SK-N-SH (cell line): ENCODE measurements at regions not wholly inside any gene's neighbourhood (a gene's known extent, or its start where the extent isn't known, plus 50 kb on each side); places are given as distances from the start of the nearest gene placed in this dataset.

ENCODE experiments used
- CTCF ChIA-PET: fragments of 300-600, 350-600 bp; formaldehyde crosslinking; extraction: SDS; loops from one replicate; lab custom pipeline; 2021; lab: Yijun Ruan, JAX
- POLR2A ChIA-PET: fragments of 350-600 bp; sonication (Branson Sonifier 250); formaldehyde crosslinking; extraction: SDS; loops from one replicate; lab custom pipeline; 2020; ENCODE audit warnings: antibody characterized with exemption, inconsistent platforms; lab: Yijun Ruan, JAX
- DNase-seq: peaks from one replicate; pipeline ENCODE4 v3.0.0; 2012
- H2AFZ ChIP-seq: fragments of 200-600 bp; sonication (generic); 2 replicates; pipeline ENCODE4 v1.8.1; 2016; ENCODE audit warnings: antibody characterized with exemption, mild to moderate bottlenecking, low read depth
- H3F3A ChIP-seq: fragments of 200-600 bp; sonication (generic); replicated peaks from 2 replicates; pipeline ENCODE3; 2016; ENCODE audit warnings: antibody characterized with exemption, mild to moderate bottlenecking; ENCODE audit not compliant: insufficient read depth
- H3K27ac ChIP-seq, 2 experiments: fragments of 200-500 bp in 1 of 2; fragments of 200-600 bp in 1 of 2; sonication (Bioruptor generic) in 1 of 2; sonication (generic), shearing (Covaris generic) in 1 of 2; 2 replicates each; pipeline versions ENCODE4 v1.5.1 to v1.6.1; 2014 to 2016; ENCODE audit warnings: low read depth in 2 of 2, inconsistent platforms in 1 of 2, low read length in 1 of 2, mild to moderate bottlenecking in 1 of 2, mixed read lengths in 1 of 2
- H3K27me3 ChIP-seq: fragments of 200-600 bp; sonication (generic), shearing (Covaris generic); 2 replicates; pipeline ENCODE4 v1.6.1; 2016; ENCODE audit warnings: mixed run types; ENCODE audit not compliant: insufficient read depth
- H3K36me3 ChIP-seq, 2 experiments: fragments of 200-500 bp in 1 of 2; fragments of 200-600 bp in 1 of 2; sonication (Bioruptor generic) in 1 of 2; sonication (generic) in 1 of 2; replicated peaks in 1 of 2; 2 replicates each; pipeline versions ENCODE3 to v1.5.1; 2014 to 2016; ENCODE audit warnings: low read length in 1 of 2, mild to moderate bottlenecking in 1 of 2; ENCODE audit not compliant: insufficient read depth in 2 of 2, control insufficient read depth in 1 of 2
- H3K4me1 ChIP-seq, 2 experiments: fragments of 200-500 bp in 1 of 2; fragments of 200-600 bp in 1 of 2; sonication (Bioruptor generic) in 1 of 2; sonication (generic), shearing (Covaris generic) in 1 of 2; 2 replicates each; pipeline versions ENCODE4 v1.5.1 to v1.6.1; 2014 to 2016; ENCODE audit warnings: low read depth in 1 of 2, low read length in 1 of 2, mixed run types in 1 of 2; ENCODE audit not compliant: insufficient read depth in 2 of 2, control insufficient read depth in 1 of 2
- H3K4me2 ChIP-seq: fragments of 200-600 bp; sonication (generic), shearing (Covaris generic); 2 replicates; pipeline ENCODE4 v1.6.1; 2017; ENCODE audit warnings: mixed run types
- H3K4me3 ChIP-seq, 2 experiments: fragments of 200-500 bp in 1 of 2; fragments of 200-600 bp in 1 of 2; sonication (Bioruptor generic) in 1 of 2; sonication (generic), shearing (Covaris generic) in 1 of 2; 2 replicates each; pipeline versions ENCODE4 v1.5.1 to v1.8.1; 2014 to 2016; ENCODE audit warnings: low read depth in 2 of 2, inconsistent platforms in 1 of 2, low read length in 1 of 2, mild to moderate bottlenecking in 1 of 2, mixed read lengths in 1 of 2, moderate library complexity in 1 of 2
- H3K79me2 ChIP-seq: fragments of 200-600 bp; sonication (generic); 2 replicates; pipeline ENCODE4 v1.8.1; 2017; ENCODE audit warnings: mild to moderate bottlenecking; ENCODE audit not compliant: insufficient read depth
- H3K9ac ChIP-seq: fragments of 200-600 bp; sonication (generic); 2 replicates; pipeline ENCODE4 v1.6.1; 2017; ENCODE audit warnings: mixed run types
- H3K9me2 ChIP-seq: fragments of 200-600 bp; sonication (generic); 2 replicates; pipeline ENCODE4 v1.6.1; 2017; ENCODE audit warnings: mixed run types
- H3K9me3 ChIP-seq: fragments of 200-600 bp; sonication (generic); 2 replicates; pipeline ENCODE4 v1.6.1; 2017; ENCODE audit warnings: mixed run types, mild to moderate bottlenecking, moderate library complexity
- H4K20me1 ChIP-seq: fragments of 200-600 bp; sonication (generic); 2 replicates; pipeline ENCODE4 v1.6.1; 2017; ENCODE audit warnings: mild to moderate bottlenecking, mixed run types; ENCODE audit not compliant: insufficient read depth
- CHD2 ChIP-seq: fragments of 150-350 bp; IDR thresholded peaks from 2 replicates; pipeline ENCODE4 v1.6.1; 2018; ENCODE audit warnings: low read length; ENCODE audit not compliant: partially characterized antibody
- EZH2phosphoT487 ChIP-seq: fragments of 200-600 bp; sonication (generic); IDR thresholded peaks from 2 replicates; pipeline ENCODE4 v1.6.1; 2017; ENCODE audit warnings: low read depth, mixed run types, mild to moderate bottlenecking, antibody characterized with exemption, moderate library complexity, borderline replicate concordance
- FOSL2 ChIP-seq: IDR thresholded peaks from 2 replicates; pipeline ENCODE4 v1.4.0; 2012; ENCODE audit warnings: low read depth, mild to moderate bottlenecking, moderate library complexity, borderline replicate concordance
- FOXJ3 ChIP-seq: sonication (generic); formaldehyde crosslinking; IDR thresholded peaks from 2 replicates; pipeline ENCODE4 v1.5.1; 2020; ENCODE audit warnings: mild to moderate bottlenecking, missing genetic modification reagents
- FOXM1 ChIP-seq: IDR thresholded peaks from 2 replicates; pipeline ENCODE4 v1.4.0; 2012; ENCODE audit warnings: low read depth, mild to moderate bottlenecking
- IRF3 ChIP-seq: fragments of 150-350 bp; IDR thresholded peaks from 2 replicates; pipeline ENCODE4 v1.6.1; 2016; ENCODE audit warnings: mild to moderate bottlenecking, low read depth, low read length
- MAX ChIP-seq: IDR thresholded peaks from 2 replicates; pipeline ENCODE4 v1.4.0; 2012; ENCODE audit warnings: low read depth
- MXI1 ChIP-seq: IDR thresholded peaks from 2 replicates; pipeline ENCODE4 v1.6.1; 2012; ENCODE audit warnings: mild to moderate bottlenecking, low read depth, low read length, improper control_type of control experiment
- NFIC ChIP-seq: IDR thresholded peaks from 2 replicates; pipeline ENCODE4 v1.4.0; 2012; ENCODE audit warnings: borderline replicate concordance
- NRF1 ChIP-seq: IDR thresholded peaks from 2 replicates; pipeline ENCODE4 v1.6.1; 2012; ENCODE audit warnings: low read depth, mild to moderate bottlenecking, low read length
- PBX3 ChIP-seq: IDR thresholded peaks from 2 replicates; pipeline ENCODE4; 2012
- RCOR1 ChIP-seq: fragments of 150-350 bp; IDR thresholded peaks from 2 replicates; pipeline ENCODE4 v1.6.1; 2017; ENCODE audit warnings: antibody characterized with exemption, low read length
- REST ChIP-seq: IDR thresholded peaks from 2 replicates; pipeline ENCODE4 v1.6.1; 2012; ENCODE audit warnings: mild to moderate bottlenecking, low read depth, low read length, moderate library complexity
- SIN3A ChIP-seq: IDR thresholded peaks from 2 replicates; pipeline ENCODE4 v1.6.1; 2012; ENCODE audit warnings: low read depth, mild to moderate bottlenecking, low read length, moderate library complexity, borderline replicate concordance
- SMC3 ChIP-seq: IDR thresholded peaks from 2 replicates; pipeline ENCODE4 v1.6.1; 2012; ENCODE audit warnings: low read depth, low read length, improper control_type of control experiment
- TAF1 ChIP-seq: IDR thresholded peaks from 2 replicates; pipeline ENCODE4 v1.6.1; 2012; ENCODE audit warnings: low read depth, mild to moderate bottlenecking, low read length, moderate library complexity, borderline replicate concordance
- TEAD4 ChIP-seq: IDR thresholded peaks from 2 replicates; pipeline ENCODE4 v1.4.0; 2012; ENCODE audit warnings: mild to moderate bottlenecking, borderline replicate concordance; ENCODE audit not compliant: insufficient read depth
- YY1 ChIP-seq: IDR thresholded peaks from 2 replicates; pipeline ENCODE4 v1.4.0; 2012; ENCODE audit warnings: low read depth, mild to moderate bottlenecking
- ZBTB33 ChIP-seq: IDR thresholded peaks from 2 replicates; pipeline ENCODE4 v1.4.0; 2012; ENCODE audit warnings: low read depth, borderline replicate concordance
- WGBS: methylation state at CpG from one replicate; pipeline ENCODE4 v1.1.6; 2017; ENCODE audit warnings: low lambda C conversion rate; 5-methylcytosine and 5-hydroxymethylcytosine counted together

- Histone ChIP-seq H3K9me2 (no peaks in the 10 kb centered on the region), H3K4me1 (peaks cover 0 to 7% of the 10 kb centered on the region in 2 experiments; a peak in 1 of 4 replicates), H2AFZ (no peak overlapping the region), H3K9me3 (peaks cover 14% of the 10 kb centered on the region; the same call in 1 of the 2 replicates), H3K9ac (no peak overlapping the region), H3K27me3 (no peaks in the 10 kb centered on the region), H3K4me3 (no peak overlapping the region), H3K79me2 (no peaks in the 10 kb centered on the region), H3K4me2 (no peak overlapping the region), H4K20me1 (no peaks in the 10 kb centered on the region), H3K36me3 (no peaks in the 10 kb centered on the region), H3F3A (no peaks in the 10 kb centered on the region), H3K27ac (no peak overlapping the region)
- POLR2A ChIA-PET = no interaction called here
- DNase-seq = no peak
- CTCF ChIA-PET = interaction anchor here (1.5 to 2.6 kb wide), 3 partner anchors 12 to 278 kb away, joined by 3 to 6 read pairs (median 5); no protein-coding TSS in a partner anchor
- TF ChIP-seq MAX = no peak
- TF ChIP-seq TEAD4 = no peak
- no peak for TF ChIP-seq ZBTB33
- TF ChIP-seq EZH2phosphoT487 = no peak
- no peak for TF ChIP-seq NRF1
- no peak for TF ChIP-seq NFIC
- no peak for TF ChIP-seq CHD2
- no peak for TF ChIP-seq FOXM1
- TF ChIP-seq MXI1 = no peak
- no peak for TF ChIP-seq SMC3
- no peak for TF ChIP-seq RCOR1
- no peak for TF ChIP-seq REST
- no peak for TF ChIP-seq TAF1
- TF ChIP-seq IRF3 = no peak
- TF ChIP-seq PBX3 = no peak
- no peak for TF ChIP-seq FOSL2
- TF ChIP-seq SIN3A = no peak
- no peak for TF ChIP-seq FOXJ3 (CRISPR knock-in tag)
- TF ChIP-seq YY1 = no peak
- WGBS = 51% methylated on average over 15 of the region's 15 CpGs
These were observed 59.8 kb upstream of the RBFOX3 start for GRCh38 chr17:79670537-79671084.
